Panc1 (cell line): ENCODE measurements at regions not wholly inside any gene's neighbourhood (a gene's known extent, or its start where the extent isn't known, plus 50 kb on each side); places are given as distances from the start of the nearest gene placed in this dataset.

ENCODE experiments used
- POLR2AphosphoS5 ChIP-seq: IDR thresholded peaks from 2 replicates; pipeline ENCODE4 v1.6.1; 2012; ENCODE audit warnings: mild to moderate bottlenecking, low read depth, low read length, moderate library complexity
- SIN3A ChIP-seq: IDR thresholded peaks from 2 replicates; pipeline ENCODE4 v1.6.1; 2012; ENCODE audit warnings: low read depth, mild to moderate bottlenecking, low read length, moderate library complexity, borderline replicate concordance; ENCODE audit not compliant: insufficient read depth
- TCF7L2 ChIP-seq: IDR thresholded peaks from 2 replicates; pipeline ENCODE4 v1.6.1; 2011; ENCODE audit warnings: mild to moderate bottlenecking, low read depth, low read length, inconsistent platforms
- TF ChIP-seq, protein P1 (sequence below): fragments of 450-650 bp; IDR thresholded peaks from 2 replicates; pipeline ENCODE4 v1.5.1; 2017; ENCODE audit warnings: mild to moderate bottlenecking
- TF ChIP-seq, protein P2 (sequence below), 2 experiments: IDR thresholded peaks; 2 replicates each; pipeline ENCODE4 v1.6.1; 2011 to 2012; ENCODE audit warnings: low read depth in 2 of 2, control low read depth in 1 of 2, low read length in 1 of 2, mild to moderate bottlenecking in 1 of 2, moderate library complexity in 1 of 2; ENCODE audit not compliant: insufficient read depth in 1 of 2

DNA sequence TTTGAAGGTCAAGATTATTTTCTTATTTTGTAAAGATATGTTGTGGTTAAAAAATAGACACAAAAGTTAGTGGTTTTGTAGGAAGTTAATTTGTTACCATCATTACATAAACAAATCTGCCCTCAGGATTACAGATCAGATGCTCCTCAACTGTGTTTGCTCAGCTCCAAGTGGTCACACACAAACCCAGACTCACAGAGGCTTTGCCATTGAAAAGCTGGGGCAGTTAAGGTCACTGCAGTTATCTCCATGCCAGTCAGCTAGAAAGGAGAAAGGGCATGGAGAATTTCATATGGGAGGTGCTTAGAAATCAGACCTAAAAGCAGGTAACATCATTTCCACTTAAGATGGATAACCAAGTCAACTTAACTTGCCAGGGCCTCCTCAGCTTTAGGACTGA is 825.7 kb upstream of the GBE1 start:
- TF ChIP-seq, protein P1, sequence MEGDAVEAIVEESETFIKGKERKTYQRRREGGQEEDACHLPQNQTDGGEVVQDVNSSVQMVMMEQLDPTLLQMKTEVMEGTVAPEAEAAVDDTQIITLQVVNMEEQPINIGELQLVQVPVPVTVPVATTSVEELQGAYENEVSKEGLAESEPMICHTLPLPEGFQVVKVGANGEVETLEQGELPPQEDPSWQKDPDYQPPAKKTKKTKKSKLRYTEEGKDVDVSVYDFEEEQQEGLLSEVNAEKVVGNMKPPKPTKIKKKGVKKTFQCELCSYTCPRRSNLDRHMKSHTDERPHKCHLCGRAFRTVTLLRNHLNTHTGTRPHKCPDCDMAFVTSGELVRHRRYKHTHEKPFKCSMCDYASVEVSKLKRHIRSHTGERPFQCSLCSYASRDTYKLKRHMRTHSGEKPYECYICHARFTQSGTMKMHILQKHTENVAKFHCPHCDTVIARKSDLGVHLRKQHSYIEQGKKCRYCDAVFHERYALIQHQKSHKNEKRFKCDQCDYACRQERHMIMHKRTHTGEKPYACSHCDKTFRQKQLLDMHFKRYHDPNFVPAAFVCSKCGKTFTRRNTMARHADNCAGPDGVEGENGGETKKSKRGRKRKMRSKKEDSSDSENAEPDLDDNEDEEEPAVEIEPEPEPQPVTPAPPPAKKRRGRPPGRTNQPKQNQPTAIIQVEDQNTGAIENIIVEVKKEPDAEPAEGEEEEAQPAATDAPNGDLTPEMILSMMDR: no peak
- TF ChIP-seq, protein P2, sequence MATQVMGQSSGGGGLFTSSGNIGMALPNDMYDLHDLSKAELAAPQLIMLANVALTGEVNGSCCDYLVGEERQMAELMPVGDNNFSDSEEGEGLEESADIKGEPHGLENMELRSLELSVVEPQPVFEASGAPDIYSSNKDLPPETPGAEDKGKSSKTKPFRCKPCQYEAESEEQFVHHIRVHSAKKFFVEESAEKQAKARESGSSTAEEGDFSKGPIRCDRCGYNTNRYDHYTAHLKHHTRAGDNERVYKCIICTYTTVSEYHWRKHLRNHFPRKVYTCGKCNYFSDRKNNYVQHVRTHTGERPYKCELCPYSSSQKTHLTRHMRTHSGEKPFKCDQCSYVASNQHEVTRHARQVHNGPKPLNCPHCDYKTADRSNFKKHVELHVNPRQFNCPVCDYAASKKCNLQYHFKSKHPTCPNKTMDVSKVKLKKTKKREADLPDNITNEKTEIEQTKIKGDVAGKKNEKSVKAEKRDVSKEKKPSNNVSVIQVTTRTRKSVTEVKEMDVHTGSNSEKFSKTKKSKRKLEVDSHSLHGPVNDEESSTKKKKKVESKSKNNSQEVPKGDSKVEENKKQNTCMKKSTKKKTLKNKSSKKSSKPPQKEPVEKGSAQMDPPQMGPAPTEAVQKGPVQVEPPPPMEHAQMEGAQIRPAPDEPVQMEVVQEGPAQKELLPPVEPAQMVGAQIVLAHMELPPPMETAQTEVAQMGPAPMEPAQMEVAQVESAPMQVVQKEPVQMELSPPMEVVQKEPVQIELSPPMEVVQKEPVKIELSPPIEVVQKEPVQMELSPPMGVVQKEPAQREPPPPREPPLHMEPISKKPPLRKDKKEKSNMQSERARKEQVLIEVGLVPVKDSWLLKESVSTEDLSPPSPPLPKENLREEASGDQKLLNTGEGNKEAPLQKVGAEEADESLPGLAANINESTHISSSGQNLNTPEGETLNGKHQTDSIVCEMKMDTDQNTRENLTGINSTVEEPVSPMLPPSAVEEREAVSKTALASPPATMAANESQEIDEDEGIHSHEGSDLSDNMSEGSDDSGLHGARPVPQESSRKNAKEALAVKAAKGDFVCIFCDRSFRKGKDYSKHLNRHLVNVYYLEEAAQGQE (IDR thresholded peaks at IDR 0.05; ENCODE audit: insufficient read depth in 1 of 2, low read depth in 2 of 2, low read length in 1 of 2): no peak
- no peak for TF ChIP-seq POLR2AphosphoS5
- no peak for TF ChIP-seq SIN3A
- no peak for TF ChIP-seq TCF7L2
